Lung (tissue), 11 donors: ENCODE measurements at regions not wholly inside any gene's neighbourhood (a gene's known extent, or its start where the extent isn't known, plus 50 kb on each side); places are given as distances from the start of the nearest gene placed in this dataset.
A peak's percentile ranks its signal among the peaks of the same experiment; 100 is the strongest.

Source experiments
- ATAC-seq: fragments of 200-7000 bp; cut with Tn5 transposase; one replicate; pipeline ENCODE4 v1.9.1; 2020; ENCODE audit warnings: moderate number of reproducible peaks; ENCODE audit not compliant: insufficient read depth, low FRiP score
- DNase-seq, 3 donors: peaks; one replicate each; pipeline ENCODE4 v3.0.0-alpha.2; 2013 to 2017
- H3K27ac ChIP-seq, 2 donors: one replicate each; pipeline ENCODE4 v1.5.1; 2013; ENCODE audit warnings: mild to moderate bottlenecking in 2 of 2, moderate library complexity in 2 of 2, control low read depth in 1 of 2, inconsistent platforms in 1 of 2, low read depth in 1 of 2, low read length in 1 of 2
- H3K27me3 ChIP-seq, 3 donors: one replicate each; pipeline ENCODE4 v1.5.1; 2013; ENCODE audit warnings: low read length in 2 of 3; ENCODE audit not compliant: control insufficient read depth in 3 of 3, insufficient read depth in 3 of 3
- H3K36me3 ChIP-seq, 4 donors: one replicate each; pipeline ENCODE4 v1.5.1; 2013; ENCODE audit warnings: low read length in 4 of 4, mild to moderate bottlenecking in 1 of 4, moderate library complexity in 1 of 4; ENCODE audit not compliant: control insufficient read depth in 4 of 4, insufficient read depth in 4 of 4
- H3K4me1 ChIP-seq, 5 donors: one replicate each; pipeline ENCODE4 v1.5.1; 2013; ENCODE audit warnings: low read length in 5 of 5, mild to moderate bottlenecking in 2 of 5, moderate library complexity in 1 of 5; ENCODE audit not compliant: control insufficient read depth in 5 of 5, insufficient read depth in 5 of 5
- H3K4me3 ChIP-seq: one replicate; pipeline ENCODE4 v1.5.1; 2013; ENCODE audit warnings: mild to moderate bottlenecking, control low read depth, moderate library complexity
- H3K9ac ChIP-seq, 2 donors: one replicate each; pipeline ENCODE4 v1.5.1; 2013; ENCODE audit warnings: low read length in 2 of 2, control low read depth in 1 of 2; ENCODE audit not compliant: insufficient read depth in 1 of 2
- H3K9me3 ChIP-seq, 4 donors: one replicate each; pipeline ENCODE4 v1.5.1; 2013; ENCODE audit warnings: low read length in 3 of 4, mild to moderate bottlenecking in 1 of 4, moderate library complexity in 1 of 4; ENCODE audit not compliant: control insufficient read depth in 4 of 4, insufficient read depth in 3 of 4
- CTCF ChIP-seq: IDR thresholded peaks from 2 replicates; pipeline ENCODE4 v1.5.1; 2012; ENCODE audit warnings: mild to moderate bottlenecking; ENCODE audit errors: control extremely low read depth, extremely low read depth
- WGBS, 2 donors: extraction: QIAGEN DNeasy Blood & Tissue Kit; methylation state at CpG; one replicate each; pipeline ENCODE4 v1.1.7; 2013; 5-methylcytosine and 5-hydroxymethylcytosine counted together
- donor health status: control.
- donor health status: control.
- donor health status: Bipolar disorder and iron deficiency.
- donor health status: healthy.
- donor health status: DM: yes; HTN: yes; CAD: no.

- H3K4me1 ChIP-seq: no peaks in the 10 kb centered on the region
- peaks cover 0 to 3% (median 0%) of the 10 kb centered on the region in 4 donors for H3K9me3 ChIP-seq
- DNase-seq (no peak), ATAC-seq (no peak)
- no peaks in the 10 kb centered on the region for H3K36me3 ChIP-seq
- H3K9ac ChIP-seq: no peak overlapping the region
- no peak overlapping the region for H3K27ac ChIP-seq
- no peaks in the 10 kb centered on the region for H3K27me3 ChIP-seq
- 89 to 90% methylated on average over 2 of the region's 2 CpGs for WGBS, 2 donors
- TF ChIP-seq CTCF: no peak
- H3K4me3 ChIP-seq: no peak overlapping the region
Measured at GRCh38 chr5:5787373-5787772, 364.9 kb downstream of the ICE1 start.

- no peak overlapping the region for H3K27ac ChIP-seq
- no peaks in the 10 kb centered on the region for H3K4me1 ChIP-seq
- H3K4me3 ChIP-seq: no peak overlapping the region
- H3K27me3 ChIP-seq: no peaks in the 10 kb centered on the region
- ATAC-seq (no peak), DNase-seq (peak in 1 of 3 donors; percentile 6)
- H3K9ac ChIP-seq: no peak overlapping the region
- WGBS, 2 donors: 34 to 42% methylated on average over 5 of the region's 5 CpGs
- no peak for TF ChIP-seq CTCF
- H3K36me3 ChIP-seq: no peaks in the 10 kb centered on the region
- H3K9me3 ChIP-seq: peaks cover 0 to 3% (median 0%) of the 10 kb centered on the region in 4 donors
Measured at GRCh38 chr5:5784101-5784500, 361.6 kb downstream of the ICE1 start.

- DNase-seq: no peak
- H3K4me1 ChIP-seq: no peaks in the 10 kb centered on the region
- H3K36me3 ChIP-seq: no peaks in the 10 kb centered on the region
- ATAC-seq: no peak
- 76 to 79% methylated on average over 2 of the region's 2 CpGs for WGBS, 2 donors
- peaks cover 0 to 3% (median 0%) of the 10 kb centered on the region in 4 donors for H3K9me3 ChIP-seq
- H3K4me3 ChIP-seq: no peak overlapping the region
- no peak for TF ChIP-seq CTCF
- no peak overlapping the region for H3K27ac ChIP-seq
- no peaks in the 10 kb centered on the region for H3K27me3 ChIP-seq
- H3K9ac ChIP-seq: no peak overlapping the region
Measured at GRCh38 chr5:5783021-5783420, 360.5 kb downstream of the ICE1 start.

GRCh38 chr5:5782402-5782801, 359.9 kb downstream of the ICE1 start:
- H3K9ac ChIP-seq: no peak overlapping the region
- H3K27ac ChIP-seq: no peak overlapping the region
- H3K4me1 ChIP-seq: no peaks in the 10 kb centered on the region
- WGBS, 2 donors: 90 to 96% methylated on average over 4 of the region's 4 CpGs
- H3K4me3 ChIP-seq: no peak overlapping the region
- H3K9me3 ChIP-seq: no peaks in the 10 kb centered on the region
- no peaks in the 10 kb centered on the region for H3K27me3 ChIP-seq
- no peak for DNase-seq
- no peak for ATAC-seq
- TF ChIP-seq CTCF: no peak
- no peaks in the 10 kb centered on the region for H3K36me3 ChIP-seq
